ENCODE measurements at regions not wholly inside any gene's neighbourhood (a gene's known extent, or its start where the extent isn't known, plus 50 kb on each side); places are given as distances from the start of the nearest gene placed in this dataset.

- no peak for DNase-seq (ENCODE audit: low spot score)
Measured at GRCh38 chr11:105324156-105324555, 184.6 kb upstream of the CARD18 start.

GRCh38 chr11:105321696-105322095 lies 182.1 kb upstream of the CARD18 start:
- DNase-seq (ENCODE audit: low spot score), result no peak

GRCh38 chr11:105315287-105315686 lies 175.7 kb upstream of the CARD18 start:
- no peak for DNase-seq (ENCODE audit: low spot score)

- no peak for DNase-seq (ENCODE audit: low spot score)
Measured at GRCh38 chr11:105312266-105312665, 172.7 kb upstream of the CARD18 start.

GRCh38 chr11:105298630-105299029 lies 159.1 kb upstream of the CARD18 start:
- DNase-seq (ENCODE audit: low spot score), result no peak

- DNase-seq (ENCODE audit: low spot score), result no peak
Measured at GRCh38 chr11:105298174-105298573, 158.6 kb upstream of the CARD18 start.

GRCh38 chr11:105297463-105297862 lies 157.9 kb upstream of the CARD18 start:
- no peak for DNase-seq (ENCODE audit: low spot score)

- DNase-seq (ENCODE audit: low spot score), result no peak
Measured at GRCh38 chr11:105296806-105297205, 157.2 kb upstream of the CARD18 start.

- no peak for DNase-seq (ENCODE audit: low spot score)
Measured at GRCh38 chr11:105296386-105296785, 156.8 kb upstream of the CARD18 start.

- no peak for DNase-seq (ENCODE audit: low spot score)
Measured at GRCh38 chr11:105282658-105283057, 143.1 kb upstream of the CARD18 start.

- no peak for DNase-seq (ENCODE audit: low spot score)
Measured at GRCh38 chr11:105274631-105275030, 135.1 kb upstream of the CARD18 start.

GRCh38 chr11:105273660-105274280 lies 134.2 kb upstream of the CARD18 start:
- DNase-seq (ENCODE audit: low spot score), result no peak

- DNase-seq (ENCODE audit: low spot score), result no peak
Measured at GRCh38 chr11:105269862-105270261, 130.3 kb upstream of the CARD18 start.

- no peak for DNase-seq (ENCODE audit: low spot score)
Measured at GRCh38 chr11:105268404-105269062, 129.0 kb upstream of the CARD18 start.

- no peak for DNase-seq (ENCODE audit: low spot score)
Measured at GRCh38 chr11:105265845-105266244, 126.3 kb upstream of the CARD18 start.

GRCh38 chr11:105260976-105261375 lies 121.4 kb upstream of the CARD18 start:
- no peak for DNase-seq (ENCODE audit: low spot score)

GRCh38 chr11:105245781-105246315 lies 106.3 kb upstream of the CARD18 start:
- no peak for DNase-seq (ENCODE audit: low spot score)

GRCh38 chr11:105244160-105244825 lies 104.7 kb upstream of the CARD18 start:
- no peak for DNase-seq (ENCODE audit: low spot score)

GRCh38 chr11:105241136-105241535 lies 101.6 kb upstream of the CARD18 start:
- DNase-seq (ENCODE audit: low spot score), result no peak

- DNase-seq (ENCODE audit: low spot score), result no peak
Measured at GRCh38 chr11:105236664-105237063, 97.1 kb upstream of the CARD18 start.

- no peak for DNase-seq (ENCODE audit: low spot score)
Measured at GRCh38 chr11:105233285-105233684, 93.7 kb upstream of the CARD18 start.

GRCh38 chr11:105232021-105232420 lies 92.5 kb upstream of the CARD18 start:
- no peak for DNase-seq (ENCODE audit: low spot score)

GRCh38 chr11:105230586-105230985 lies 91.0 kb upstream of the CARD18 start:
- no peak for DNase-seq (ENCODE audit: low spot score)
